ENCODE measurements at regions not wholly inside any gene's neighbourhood (a gene's known extent, or its start where the extent isn't known, plus 50 kb on each side); places are given as distances from the start of the nearest gene placed in this dataset.

- TF ChIP-seq, protein P1, sequence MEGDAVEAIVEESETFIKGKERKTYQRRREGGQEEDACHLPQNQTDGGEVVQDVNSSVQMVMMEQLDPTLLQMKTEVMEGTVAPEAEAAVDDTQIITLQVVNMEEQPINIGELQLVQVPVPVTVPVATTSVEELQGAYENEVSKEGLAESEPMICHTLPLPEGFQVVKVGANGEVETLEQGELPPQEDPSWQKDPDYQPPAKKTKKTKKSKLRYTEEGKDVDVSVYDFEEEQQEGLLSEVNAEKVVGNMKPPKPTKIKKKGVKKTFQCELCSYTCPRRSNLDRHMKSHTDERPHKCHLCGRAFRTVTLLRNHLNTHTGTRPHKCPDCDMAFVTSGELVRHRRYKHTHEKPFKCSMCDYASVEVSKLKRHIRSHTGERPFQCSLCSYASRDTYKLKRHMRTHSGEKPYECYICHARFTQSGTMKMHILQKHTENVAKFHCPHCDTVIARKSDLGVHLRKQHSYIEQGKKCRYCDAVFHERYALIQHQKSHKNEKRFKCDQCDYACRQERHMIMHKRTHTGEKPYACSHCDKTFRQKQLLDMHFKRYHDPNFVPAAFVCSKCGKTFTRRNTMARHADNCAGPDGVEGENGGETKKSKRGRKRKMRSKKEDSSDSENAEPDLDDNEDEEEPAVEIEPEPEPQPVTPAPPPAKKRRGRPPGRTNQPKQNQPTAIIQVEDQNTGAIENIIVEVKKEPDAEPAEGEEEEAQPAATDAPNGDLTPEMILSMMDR (IDR thresholded peaks at IDR 0.05), result no peak
- no peak for TF ChIP-seq EZH2 (IDR thresholded peaks at IDR 0.05; ENCODE audit: borderline replicate concordance, insufficient read depth, low read depth, low read length, poor library complexity, severe bottlenecking)
These were observed 143.4 kb downstream of the ATPSCKMT start for GRCh38 chr5:10106285-10106684.

Data from B cell (primary cell).